Fibroblast of the aortic adventitia (primary cell): ENCODE measurements at regions not wholly inside any gene's neighbourhood (a gene's known extent, or its start where the extent isn't known, plus 50 kb on each side); places are given as distances from the start of the nearest gene placed in this dataset.

Experiments
- DNase-seq: peaks from one replicate; pipeline ENCODE4 v3.0.0-alpha.2; 2010; ENCODE audit warnings: low read depth
- H3K4me3 ChIP-seq: 2 replicates; pipeline ENCODE4 v1.5.1; 2011; ENCODE audit warnings: low read depth, mild to moderate bottlenecking, control low read depth, low read length, moderate library complexity
- CTCF ChIP-seq: IDR thresholded peaks from 2 replicates; pipeline ENCODE4 v1.5.1; 2011; ENCODE audit warnings: mild to moderate bottlenecking, low read length, control low read depth, inconsistent platforms; ENCODE audit not compliant: insufficient read depth

GRCh38 chr2:144695657-144696056, 175.7 kb upstream of the ZEB2 start:
- no peak overlapping the region for H3K4me3 ChIP-seq
- no peak for TF ChIP-seq CTCF
- no peak for DNase-seq

DNA sequence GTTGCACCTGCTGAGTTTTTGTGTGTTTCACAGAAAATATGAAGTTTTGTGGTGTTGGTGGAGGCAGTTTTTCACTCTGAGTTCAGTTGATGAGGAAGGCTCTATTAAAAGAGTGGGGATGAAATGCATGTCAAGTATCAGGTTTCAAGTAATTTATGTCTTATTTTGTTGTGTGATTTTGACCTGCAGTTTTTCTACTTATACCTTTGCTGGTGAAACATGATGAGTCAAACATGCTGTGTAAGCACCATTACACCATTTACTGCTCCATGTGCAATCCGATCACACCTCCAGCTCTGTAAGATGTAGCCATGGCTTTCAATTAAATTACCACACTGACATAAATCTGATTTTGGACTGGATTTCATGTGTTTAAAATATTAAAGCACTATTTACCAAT, 174.5 kb upstream of the ZEB2 start:
- no peak for TF ChIP-seq CTCF
- no peak overlapping the region for H3K4me3 ChIP-seq
- no peak for DNase-seq

DNA sequence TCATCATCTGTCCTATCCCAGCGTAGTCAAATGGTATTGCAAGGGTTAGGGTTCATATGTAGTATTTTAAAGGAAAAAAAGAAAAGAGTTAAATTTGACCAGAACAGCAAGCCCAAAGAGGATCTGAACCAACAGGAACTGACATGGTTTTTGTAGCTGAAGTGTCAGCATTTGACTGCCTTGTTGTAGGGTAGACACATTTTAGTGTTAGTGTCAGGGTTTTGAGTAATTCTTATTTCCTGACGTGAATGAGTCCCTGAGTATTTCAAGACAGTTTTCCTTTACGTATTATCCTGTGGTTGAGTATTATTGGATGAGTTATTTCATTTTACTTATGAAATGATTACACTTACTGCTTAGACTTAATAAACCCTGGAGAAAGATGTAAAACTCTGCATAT, 173.3 kb upstream of the ZEB2 start:
- H3K4me3 ChIP-seq: no peak overlapping the region
- no peak for TF ChIP-seq CTCF
- no peak for DNase-seq

GRCh38 chr2:144692661-144693060, 172.7 kb upstream of the ZEB2 start:
- H3K4me3 ChIP-seq: no peak overlapping the region
- DNase-seq: no peak
- TF ChIP-seq CTCF: no peak

- TF ChIP-seq CTCF: no peak
- no peak overlapping the region for H3K4me3 ChIP-seq
- DNase-seq: no peak
Measured at GRCh38 chr2:144690771-144691170, 170.9 kb upstream of the ZEB2 start.

GRCh38 chr2:144686518-144687215, 166.7 kb upstream of the ZEB2 start:
- H3K4me3 ChIP-seq: no peak overlapping the region
- DNase-seq: no peak
- TF ChIP-seq CTCF: no peak

DNA sequence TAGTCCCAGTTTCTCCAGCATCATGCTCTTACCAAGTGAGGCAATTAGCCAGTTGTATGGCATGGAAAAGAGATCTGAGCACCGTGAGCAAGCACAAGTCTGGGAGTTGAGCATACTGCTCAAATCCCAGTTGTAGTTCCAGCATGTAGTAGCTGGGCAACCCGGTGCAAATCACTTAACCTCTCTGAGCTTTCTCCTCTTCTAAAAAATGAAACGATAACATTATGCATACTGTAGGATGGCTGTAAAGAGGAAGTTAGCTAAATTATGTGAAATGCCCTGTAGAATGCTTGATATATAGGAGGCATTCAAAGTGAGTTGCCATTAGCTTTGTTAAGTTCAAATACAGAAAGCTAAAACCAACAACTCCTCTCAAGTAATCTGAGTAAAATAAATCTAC, 164.0 kb upstream of the ZEB2 start:
- no peak overlapping the region for H3K4me3 ChIP-seq
- no peak for TF ChIP-seq CTCF
- no peak for DNase-seq
